Thoracic aorta (tissue), 2 donors: ENCODE measurements at regions not wholly inside any gene's neighbourhood (a gene's known extent, or its start where the extent isn't known, plus 50 kb on each side); places are given as distances from the start of the nearest gene placed in this dataset.

Experiments
- ATAC-seq: fragments of 150-250 bp; one replicate; pipeline ENCODE4 v1.8.0; 2017; ENCODE audit warnings: low read depth; ENCODE audit not compliant: insufficient number of reproducible peaks, low FRiP score
- DNase-seq: peaks from one replicate; pipeline ENCODE4 v3.0.0-alpha.2; 2020; ENCODE audit warnings: low spot score
- H3K27ac ChIP-seq, 2 donors: fragments of 200-600 bp; sonication (generic); 1 replicate in 1 of 2; 2 replicates in 1 of 2; pipeline ENCODE4 v1.5.1; 2016; ENCODE audit warnings: mild to moderate bottlenecking in 2 of 2, moderate library complexity in 2 of 2
- H3K27me3 ChIP-seq: fragments of 200-600 bp; sonication (generic); replicated peaks from 2 replicates; pipeline ENCODE4 v1.6.0; 2016; ENCODE audit warnings: mild to moderate bottlenecking; ENCODE audit not compliant: insufficient read depth
- H3K36me3 ChIP-seq: fragments of 200-600 bp; sonication (generic); one replicate; pipeline ENCODE4 v1.5.1; 2016
- H3K4me1 ChIP-seq, 2 donors: fragments of 200-600 bp; sonication (generic); 1 replicate in 1 of 2; 2 replicates in 1 of 2; pipeline versions ENCODE4 v1.5.1 to v1.6.0; 2016; ENCODE audit warnings: low read depth in 2 of 2, mild to moderate bottlenecking in 1 of 2; ENCODE audit not compliant: control insufficient read depth in 1 of 2
- H3K4me3 ChIP-seq: fragments of 200-600 bp; sonication (generic); 2 replicates; pipeline ENCODE4 v1.5.1; 2016; ENCODE audit warnings: mild to moderate bottlenecking
- H3K9me3 ChIP-seq: fragments of 200-600 bp; sonication (generic); 2 replicates; pipeline ENCODE4 v1.5.1; 2016
- TF ChIP-seq, protein P1 (sequence below): fragments of 200-600 bp; sonication (generic); IDR thresholded peaks from one replicate; pipeline ENCODE4 v1.5.1; 2019; ENCODE audit warnings: antibody characterized with exemption

DNA sequence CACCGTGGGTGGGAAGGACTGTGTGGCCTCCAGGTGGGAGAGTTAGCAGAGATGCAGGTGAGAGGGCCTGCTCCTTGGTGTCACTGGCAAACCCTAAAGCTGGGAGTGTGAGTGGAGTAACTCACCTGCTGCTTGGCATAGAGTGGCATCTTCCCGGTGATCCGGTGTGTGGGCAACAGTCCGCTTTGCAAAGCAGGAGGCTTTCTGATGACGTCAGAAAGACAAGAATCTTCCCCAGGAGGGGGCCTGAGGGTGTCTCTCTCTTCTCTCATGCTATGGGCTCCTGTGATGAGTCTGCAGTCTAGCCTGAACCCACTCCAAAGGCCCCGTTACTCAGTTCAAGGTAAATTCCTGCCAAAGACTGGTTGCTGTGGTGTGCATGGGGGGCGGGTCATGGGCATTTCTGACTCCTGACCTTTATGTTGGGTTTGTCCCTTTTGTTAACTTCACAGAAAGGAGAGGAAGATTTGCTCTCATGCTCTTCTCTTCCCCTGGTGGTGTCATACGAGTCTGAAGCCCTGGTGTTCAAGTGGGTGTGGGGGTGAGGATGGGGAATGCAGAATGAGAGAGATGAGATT lies 187.9 kb downstream of the GATA3 start:
- Histone ChIP-seq H3K9me3 (no peaks in the 10 kb centered on the region), H3K27me3 (no peaks in the 10 kb centered on the region), H3K36me3 (no peaks in the 10 kb centered on the region), H3K4me3 (no peak overlapping the region), H3K27ac (no peak overlapping the region), H3K4me1 (no peaks in the 10 kb centered on the region)
- DNase-seq (no peak), ATAC-seq (no peak)
- TF ChIP-seq, protein P1, sequence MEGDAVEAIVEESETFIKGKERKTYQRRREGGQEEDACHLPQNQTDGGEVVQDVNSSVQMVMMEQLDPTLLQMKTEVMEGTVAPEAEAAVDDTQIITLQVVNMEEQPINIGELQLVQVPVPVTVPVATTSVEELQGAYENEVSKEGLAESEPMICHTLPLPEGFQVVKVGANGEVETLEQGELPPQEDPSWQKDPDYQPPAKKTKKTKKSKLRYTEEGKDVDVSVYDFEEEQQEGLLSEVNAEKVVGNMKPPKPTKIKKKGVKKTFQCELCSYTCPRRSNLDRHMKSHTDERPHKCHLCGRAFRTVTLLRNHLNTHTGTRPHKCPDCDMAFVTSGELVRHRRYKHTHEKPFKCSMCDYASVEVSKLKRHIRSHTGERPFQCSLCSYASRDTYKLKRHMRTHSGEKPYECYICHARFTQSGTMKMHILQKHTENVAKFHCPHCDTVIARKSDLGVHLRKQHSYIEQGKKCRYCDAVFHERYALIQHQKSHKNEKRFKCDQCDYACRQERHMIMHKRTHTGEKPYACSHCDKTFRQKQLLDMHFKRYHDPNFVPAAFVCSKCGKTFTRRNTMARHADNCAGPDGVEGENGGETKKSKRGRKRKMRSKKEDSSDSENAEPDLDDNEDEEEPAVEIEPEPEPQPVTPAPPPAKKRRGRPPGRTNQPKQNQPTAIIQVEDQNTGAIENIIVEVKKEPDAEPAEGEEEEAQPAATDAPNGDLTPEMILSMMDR, result no peak

DNA sequence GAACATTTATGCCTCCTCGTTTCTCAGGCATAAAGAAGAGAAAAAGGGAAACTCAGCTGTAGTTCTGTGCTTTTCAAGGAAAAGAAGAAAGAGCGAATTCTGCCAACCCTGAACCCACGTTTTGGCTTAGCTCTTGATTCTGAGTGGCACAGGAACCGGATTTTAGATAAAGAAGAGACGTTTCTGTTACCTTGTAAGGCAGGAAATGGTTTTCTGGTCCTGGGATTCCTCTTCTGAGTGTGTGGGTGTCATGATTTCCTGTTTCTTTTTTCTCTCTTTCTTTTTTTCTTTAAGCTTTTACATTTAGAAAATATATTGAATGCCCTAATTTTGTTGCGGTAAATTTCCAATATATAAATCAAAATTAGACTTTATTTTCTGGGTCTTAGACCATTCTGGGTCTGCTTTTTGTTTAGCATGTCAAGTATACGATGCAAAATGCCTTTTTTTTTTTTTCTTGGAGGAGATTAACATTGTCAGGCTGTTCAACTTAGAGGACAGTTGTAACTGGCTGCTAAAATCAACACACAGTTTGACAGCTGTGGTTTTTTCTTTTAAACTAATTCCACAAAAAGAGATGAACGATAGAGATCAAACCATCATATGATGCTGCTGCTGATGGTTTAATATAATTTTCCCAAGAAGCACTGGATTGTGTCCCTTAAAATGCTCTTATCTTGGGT lies 190.8 kb downstream of the GATA3 start:
- Histone ChIP-seq H3K27me3 (no peaks in the 10 kb centered on the region), H3K36me3 (no peaks in the 10 kb centered on the region), H3K4me1 (no peaks in the 10 kb centered on the region), H3K27ac (no peak overlapping the region), H3K9me3 (no peaks in the 10 kb centered on the region), H3K4me3 (no peak overlapping the region)
- TF ChIP-seq, protein P1, result no peak
- no peak for ATAC-seq
- DNase-seq, result no peak

DNA sequence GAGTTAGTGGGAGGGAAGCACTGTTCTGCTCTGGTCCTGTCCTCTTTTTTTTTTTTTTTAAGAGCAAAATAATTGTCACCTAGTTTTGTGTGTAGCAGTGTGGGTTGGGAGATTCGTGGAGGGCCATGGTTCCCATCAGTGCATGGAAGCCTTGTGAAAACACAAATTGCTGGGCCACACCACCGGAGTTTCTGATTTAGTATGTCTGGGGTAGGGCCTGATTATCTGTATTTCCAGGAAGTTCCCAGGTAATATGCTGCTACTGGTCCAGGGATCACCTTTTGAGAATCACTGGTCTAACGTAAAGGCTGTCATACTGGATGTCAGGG lies 191.3 kb downstream of the GATA3 start:
- H3K4me3 ChIP-seq, result no peak overlapping the region
- no peaks in the 10 kb centered on the region for H3K9me3 ChIP-seq
- DNase-seq, result no peak

DNA sequence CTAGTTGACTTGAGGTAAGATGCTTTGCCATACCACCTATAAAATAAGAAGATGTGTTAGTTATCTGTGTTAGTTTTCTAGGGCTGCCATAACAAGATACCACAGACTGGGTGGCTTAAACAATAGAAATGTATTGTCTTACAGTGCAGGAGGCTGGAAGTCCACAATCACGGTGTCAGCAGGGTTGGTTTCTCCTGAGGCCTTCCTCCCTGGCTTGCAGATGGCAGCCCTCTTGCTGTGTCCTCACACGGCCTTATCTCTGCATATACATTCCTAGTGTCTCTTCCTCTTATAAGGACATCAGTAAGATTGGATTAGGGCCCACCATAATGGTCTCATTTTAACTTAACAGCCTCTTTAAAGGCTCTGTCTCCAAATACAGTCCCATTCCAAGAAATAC lies 192.1 kb downstream of the GATA3 start:
- no peaks in the 10 kb centered on the region for H3K9me3 ChIP-seq
- no peak overlapping the region for H3K27ac ChIP-seq
- no peak for ATAC-seq
- H3K4me3 ChIP-seq, result no peak overlapping the region
- no peaks in the 10 kb centered on the region for H3K27me3 ChIP-seq
- DNase-seq, result no peak
- TF ChIP-seq, protein P1, result no peak
- H3K36me3 ChIP-seq, result no peaks in the 10 kb centered on the region
- no peaks in the 10 kb centered on the region for H3K4me1 ChIP-seq

More for the DNA sequence above, 191.3 kb downstream of the GATA3 start:
- H3K36me3 ChIP-seq, result no peaks in the 10 kb centered on the region
- no peaks in the 10 kb centered on the region for H3K4me1 ChIP-seq
- ATAC-seq, result no peak
- TF ChIP-seq, protein P1, result no peak
- no peak overlapping the region for H3K27ac ChIP-seq
- no peaks in the 10 kb centered on the region for H3K27me3 ChIP-seq

DNA sequence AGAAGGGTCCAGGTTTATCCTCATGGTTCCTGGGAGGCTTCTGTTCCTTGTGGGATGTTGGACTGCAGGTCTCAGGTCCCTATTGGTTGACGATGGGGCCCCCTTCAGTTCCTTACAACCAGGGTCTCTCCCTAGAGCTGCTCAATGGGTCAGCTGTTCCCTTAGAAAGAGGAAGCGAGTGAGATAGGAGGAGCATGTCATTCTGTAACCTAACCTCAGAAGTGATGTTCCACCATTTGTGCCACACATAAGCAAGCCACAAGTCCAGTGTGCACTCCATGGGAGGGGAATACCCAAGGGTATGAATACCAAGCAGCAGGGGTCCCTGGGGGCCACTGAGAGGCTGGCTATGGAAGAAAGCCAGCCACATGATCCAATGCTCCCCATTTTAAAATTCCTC lies 192.7 kb downstream of the GATA3 start:
- ATAC-seq (no peak), DNase-seq (no peak)
- TF ChIP-seq, protein P1, result no peak
- Histone ChIP-seq H3K9me3 (no peaks in the 10 kb centered on the region), H3K27ac (no peak overlapping the region), H3K36me3 (no peaks in the 10 kb centered on the region), H3K4me3 (no peak overlapping the region), H3K27me3 (no peaks in the 10 kb centered on the region), H3K4me1 (no peaks in the 10 kb centered on the region)
